ENCODE measurements at regions not wholly inside any gene's neighbourhood (a gene's known extent, or its start where the extent isn't known, plus 50 kb on each side); places are given as distances from the start of the nearest gene placed in this dataset.

DNA sequence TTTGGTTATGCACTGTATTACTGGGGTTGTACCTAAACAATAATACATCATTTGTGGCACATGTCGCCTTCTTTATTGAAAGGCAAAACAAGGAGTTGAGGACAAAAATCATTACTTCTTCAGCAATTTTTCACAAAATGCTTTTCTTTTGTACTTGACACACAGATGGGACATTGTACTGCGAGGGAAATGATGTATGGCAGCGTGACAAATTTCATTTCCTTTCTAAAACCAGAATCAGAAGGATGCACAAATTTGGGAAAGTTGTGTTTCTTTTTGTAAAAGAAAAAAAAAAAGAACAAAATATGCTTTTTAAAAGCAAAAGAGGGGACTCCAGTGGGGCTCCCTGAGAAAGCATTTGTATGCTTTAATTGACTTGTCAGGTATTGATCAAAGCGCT is 394.0 kb upstream of the SLC35B3 start:
- no peaks in the 10 kb centered on the region for H3K36me3 ChIP-seq (ENCODE audit: low read depth, low read length)
- no peak for ATAC-seq
- H3K27ac ChIP-seq (ENCODE audit: low read length) = no peak overlapping the region
- CTCF ChIA-PET = no interaction called here
- H2AFZ ChIP-seq (ENCODE audit: low read length) = no peak overlapping the region
- H3K4me3 ChIP-seq (ENCODE audit: low read length) = no peak overlapping the region
- DNase-seq = no peak
- TF ChIP-seq EZH2phosphoT487 (IDR thresholded peaks at IDR 0.05; ENCODE audit: borderline replicate concordance, low read length) (no peak), EZH2 (IDR thresholded peaks at IDR 0.05; ENCODE audit: low read length, unreplicated experiment) (no peak)
- TF ChIP-seq, protein P1, sequence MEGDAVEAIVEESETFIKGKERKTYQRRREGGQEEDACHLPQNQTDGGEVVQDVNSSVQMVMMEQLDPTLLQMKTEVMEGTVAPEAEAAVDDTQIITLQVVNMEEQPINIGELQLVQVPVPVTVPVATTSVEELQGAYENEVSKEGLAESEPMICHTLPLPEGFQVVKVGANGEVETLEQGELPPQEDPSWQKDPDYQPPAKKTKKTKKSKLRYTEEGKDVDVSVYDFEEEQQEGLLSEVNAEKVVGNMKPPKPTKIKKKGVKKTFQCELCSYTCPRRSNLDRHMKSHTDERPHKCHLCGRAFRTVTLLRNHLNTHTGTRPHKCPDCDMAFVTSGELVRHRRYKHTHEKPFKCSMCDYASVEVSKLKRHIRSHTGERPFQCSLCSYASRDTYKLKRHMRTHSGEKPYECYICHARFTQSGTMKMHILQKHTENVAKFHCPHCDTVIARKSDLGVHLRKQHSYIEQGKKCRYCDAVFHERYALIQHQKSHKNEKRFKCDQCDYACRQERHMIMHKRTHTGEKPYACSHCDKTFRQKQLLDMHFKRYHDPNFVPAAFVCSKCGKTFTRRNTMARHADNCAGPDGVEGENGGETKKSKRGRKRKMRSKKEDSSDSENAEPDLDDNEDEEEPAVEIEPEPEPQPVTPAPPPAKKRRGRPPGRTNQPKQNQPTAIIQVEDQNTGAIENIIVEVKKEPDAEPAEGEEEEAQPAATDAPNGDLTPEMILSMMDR (conservative IDR thresholded peaks at IDR 0.05; ENCODE audit: low read depth, low read length) = no peak
- no peaks in the 10 kb centered on the region for H3K79me2 ChIP-seq (ENCODE audit: low read length)
- no peak overlapping the region for H3K9ac ChIP-seq (ENCODE audit: low read length)
- H3K4me2 ChIP-seq (ENCODE audit: low read length) = no peak overlapping the region
- H3F3A ChIP-seq (ENCODE audit: low read length, unreplicated experiment) = no peaks in the 10 kb centered on the region
- H3K9me3 ChIP-seq (ENCODE audit: low read length) = no peaks in the 10 kb centered on the region
- H3K9me2 ChIP-seq (replicated peaks; ENCODE audit: low read length) = no peaks in the 10 kb centered on the region
- peaks cover 30% of the 10 kb centered on the region for H3K27me3 ChIP-seq (ENCODE audit: low read length)
- no TSS peak for BruUV-seq (replicated peaks)
- intact Hi-C loops (cut with micrococcal nuclease) = no loop called here
- H4K20me1 ChIP-seq (ENCODE audit: low read length) = no peaks in the 10 kb centered on the region
- H3K4me1 ChIP-seq (ENCODE audit: insufficient read depth, low read length) = no peaks in the 10 kb centered on the region
- POLR2A ChIA-PET (ENCODE audit: unreplicated experiment) = no interaction called here

DNA sequence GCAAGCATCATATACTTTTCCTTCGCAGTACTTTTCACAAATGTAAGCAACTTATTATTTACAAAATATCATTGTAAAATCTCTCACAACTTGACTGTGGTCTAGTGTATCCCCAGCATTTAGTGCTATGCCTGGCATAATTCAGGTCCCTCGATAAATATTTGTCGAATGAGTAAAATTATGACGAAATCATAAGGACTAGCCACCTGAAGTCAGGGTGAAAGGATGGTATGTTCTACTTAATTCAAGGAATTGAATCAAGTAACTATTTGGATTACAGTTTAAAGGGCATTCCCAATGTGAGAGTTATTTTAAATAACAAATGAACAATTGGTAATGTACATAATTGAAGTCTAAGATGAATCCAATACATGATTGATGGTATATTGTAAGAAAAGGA is 393.0 kb upstream of the SLC35B3 start:
- no peak for ATAC-seq
- no peak overlapping the region for H3K4me2 ChIP-seq (ENCODE audit: low read length)
- TF ChIP-seq EZH2phosphoT487 (IDR thresholded peaks at IDR 0.05; ENCODE audit: borderline replicate concordance, low read length) (no peak), EZH2 (IDR thresholded peaks at IDR 0.05; ENCODE audit: low read length, unreplicated experiment) (no peak)
- no peaks in the 10 kb centered on the region for H3K9me2 ChIP-seq (replicated peaks; ENCODE audit: low read length)
- DNase-seq = no peak
- intact Hi-C loops (cut with micrococcal nuclease) = no loop called here
- no peaks in the 10 kb centered on the region for H3K36me3 ChIP-seq (ENCODE audit: low read depth, low read length)
- CTCF ChIA-PET = no interaction called here
- H3F3A ChIP-seq (ENCODE audit: low read length, unreplicated experiment) = no peaks in the 10 kb centered on the region
- no peak overlapping the region for H3K27ac ChIP-seq (ENCODE audit: low read length)
- H3K79me2 ChIP-seq (ENCODE audit: low read length) = no peaks in the 10 kb centered on the region
- no peak overlapping the region for H3K9ac ChIP-seq (ENCODE audit: low read length)
- H3K4me1 ChIP-seq (ENCODE audit: insufficient read depth, low read length) = no peaks in the 10 kb centered on the region
- POLR2A ChIA-PET (ENCODE audit: unreplicated experiment) = no interaction called here
- no peak overlapping the region for H3K4me3 ChIP-seq (ENCODE audit: low read length)
- no peaks in the 10 kb centered on the region for H3K9me3 ChIP-seq (ENCODE audit: low read length)
- no peak overlapping the region for H2AFZ ChIP-seq (ENCODE audit: low read length)
- peaks cover 34% of the 10 kb centered on the region for H3K27me3 ChIP-seq (ENCODE audit: low read length)
- no TSS peak for BruUV-seq (replicated peaks)
- no peaks in the 10 kb centered on the region for H4K20me1 ChIP-seq (ENCODE audit: low read length)

DNA sequence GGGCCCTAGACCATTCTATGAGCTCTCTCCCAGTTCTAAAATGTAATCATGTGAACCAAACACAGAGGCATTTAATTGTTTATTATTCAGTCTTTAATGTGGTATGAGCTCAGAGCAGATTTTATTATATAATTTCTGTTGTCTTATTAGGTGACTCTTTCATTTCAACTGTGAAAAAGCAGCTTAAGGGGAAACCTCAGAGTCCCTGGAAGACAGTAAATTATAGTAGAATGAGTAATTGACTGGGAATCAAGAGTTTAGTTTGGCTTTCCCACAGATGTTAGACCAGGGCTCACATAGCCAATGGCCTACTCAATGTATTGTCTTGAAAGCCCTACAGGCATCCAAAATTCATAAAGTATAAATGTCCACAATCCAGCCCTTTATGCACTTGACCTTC is 390.4 kb upstream of the SLC35B3 start:
- ATAC-seq (no peak), DNase-seq (no peak)
- Histone ChIP-seq H3K27me3 (ENCODE audit: low read length) (peaks cover 26% of the 10 kb centered on the region), H3K9me2 (replicated peaks; ENCODE audit: low read length) (no peaks in the 10 kb centered on the region), H3K36me3 (ENCODE audit: low read depth, low read length) (no peaks in the 10 kb centered on the region), H3K4me2 (ENCODE audit: low read length) (no peak overlapping the region), H3F3A (ENCODE audit: low read length, unreplicated experiment) (no peaks in the 10 kb centered on the region), H4K20me1 (ENCODE audit: low read length) (no peaks in the 10 kb centered on the region), H3K9ac (ENCODE audit: low read length) (no peak overlapping the region), H3K4me1 (ENCODE audit: insufficient read depth, low read length) (no peaks in the 10 kb centered on the region), H2AFZ (ENCODE audit: low read length) (no peak overlapping the region), H3K9me3 (ENCODE audit: low read length) (no peaks in the 10 kb centered on the region), H3K79me2 (ENCODE audit: low read length) (no peaks in the 10 kb centered on the region), H3K27ac (ENCODE audit: low read length) (no peak overlapping the region), H3K4me3 (ENCODE audit: low read length) (no peak overlapping the region)
- TF ChIP-seq EZH2phosphoT487 (IDR thresholded peaks at IDR 0.05; ENCODE audit: borderline replicate concordance, low read length) (no peak), EZH2 (IDR thresholded peaks at IDR 0.05; ENCODE audit: low read length, unreplicated experiment) (no peak)
- TF ChIP-seq, protein P1 (conservative IDR thresholded peaks at IDR 0.05; ENCODE audit: low read depth, low read length) = no peak
- no TSS peak for BruUV-seq (replicated peaks)
- ChIA-PET POLR2A (ENCODE audit: unreplicated experiment) (no interaction called here), CTCF (no interaction called here)
- intact Hi-C loops (cut with micrococcal nuclease) = no loop called here

Data from PC-3 (cell line).